ENCODE measurements at regions not wholly inside any gene's neighbourhood (a gene's known extent, or its start where the extent isn't known, plus 50 kb on each side); places are given as distances from the start of the nearest gene placed in this dataset.

- no peak for TF ChIP-seq CTCF (IDR thresholded peaks at IDR 0.05)
- no peak for DNase-seq (ENCODE audit: low spot score)
- Histone ChIP-seq H3K27ac (peak overlapping the region in 1 of 2 donors; percentile 63), H3K4me3 (no peak overlapping the region)
These were observed 82.1 kb downstream of the PLEKHG1 start for GRCh38 chr6:150681578-150682395.

- no peak for TF ChIP-seq CTCF (IDR thresholded peaks at IDR 0.05)
- DNase-seq (ENCODE audit: low spot score) = no peak
- peak overlapping the region in 1 of 2 donors; percentile 76 for H3K27ac ChIP-seq
- H3K4me3 ChIP-seq = peak overlapping the region; percentile 33
These were observed 83.6 kb downstream of the PLEKHG1 start for GRCh38 chr6:150683320-150683719.

GRCh38 chr6:150684161-150684560 is 84.5 kb downstream of the PLEKHG1 start:
- H3K4me3 ChIP-seq = peak overlapping the region; percentile 33
- DNase-seq (ENCODE audit: low spot score) = no peak
- TF ChIP-seq CTCF (IDR thresholded peaks at IDR 0.05) = no peak
- H3K27ac ChIP-seq = peak overlapping the region in 1 of 2 donors; percentile 76

- DNase-seq (ENCODE audit: low spot score) = no peak
- peak overlapping the region in 1 of 2 donors; percentile 76 for H3K27ac ChIP-seq
These were observed 85.2 kb downstream of the PLEKHG1 start for GRCh38 chr6:150684714-150685459.

GRCh38 chr6:150685860-150686259 is 86.2 kb downstream of the PLEKHG1 start:
- H3K4me3 ChIP-seq = no peak overlapping the region
- no peak overlapping the region for H3K27ac ChIP-seq
- no peak for TF ChIP-seq CTCF (IDR thresholded peaks at IDR 0.05)
- no peak for DNase-seq (ENCODE audit: low spot score)

More at GRCh38 chr6:150684714-150685459, 85.2 kb downstream of the PLEKHG1 start:
- H3K4me3 ChIP-seq = peak overlapping the region; percentile 33
- TF ChIP-seq CTCF (IDR thresholded peaks at IDR 0.05) = no peak

GRCh38 chr6:150686566-150686965 is 86.9 kb downstream of the PLEKHG1 start:
- TF ChIP-seq CTCF (IDR thresholded peaks at IDR 0.05) = no peak
- H3K4me3 ChIP-seq = no peak overlapping the region
- H3K27ac ChIP-seq = peak overlapping the region in 1 of 2 donors; percentile 58
- no peak for DNase-seq (ENCODE audit: low spot score)
